ENCODE measurements at regions not wholly inside any gene's neighbourhood (a gene's known extent, or its start where the extent isn't known, plus 50 kb on each side); places are given as distances from the start of the nearest gene placed in this dataset.

GRCh38 chr3:110966966-110967663 lies 104.5 kb upstream of the NECTIN3 start:
- H3K9ac ChIP-seq (ENCODE audit: low read depth in 1 of 2, low read length in 2 of 2): no peak overlapping the region
- no peaks in the 10 kb centered on the region for H3K27me3 ChIP-seq (ENCODE audit: control insufficient read depth in 2 of 2, insufficient read depth in 2 of 2, low read length in 2 of 2)
- H3K4me1 ChIP-seq (ENCODE audit: control insufficient read depth in 2 of 2, insufficient read depth in 2 of 2, low read length in 2 of 2): no peaks in the 10 kb centered on the region
- H3K27ac ChIP-seq (ENCODE audit: low read depth in 2 of 2, low read length in 2 of 2): no peak overlapping the region
- no peak overlapping the region for H3K4me3 ChIP-seq (ENCODE audit: low read length in 2 of 2)
- peaks cover 2 to 4% of the 10 kb centered on the region in 2 donors for H3K9me3 ChIP-seq (ENCODE audit: control insufficient read depth in 2 of 2, low read length in 2 of 2)
- no peaks in the 10 kb centered on the region for H3K36me3 ChIP-seq (ENCODE audit: control insufficient read depth in 2 of 2, insufficient read depth in 2 of 2, low read length in 2 of 2)

- Histone ChIP-seq H3K9me3 (ENCODE audit: control insufficient read depth in 2 of 2, low read length in 2 of 2) (peaks cover 2 to 4% of the 10 kb centered on the region in 2 donors), H3K27me3 (ENCODE audit: control insufficient read depth in 2 of 2, insufficient read depth in 2 of 2, low read length in 2 of 2) (no peaks in the 10 kb centered on the region), H3K36me3 (ENCODE audit: control insufficient read depth in 2 of 2, insufficient read depth in 2 of 2, low read length in 2 of 2) (no peaks in the 10 kb centered on the region), H3K9ac (ENCODE audit: low read depth in 1 of 2, low read length in 2 of 2) (no peak overlapping the region), H3K27ac (ENCODE audit: low read depth in 2 of 2, low read length in 2 of 2) (no peak overlapping the region), H3K4me1 (ENCODE audit: control insufficient read depth in 2 of 2, insufficient read depth in 2 of 2, low read length in 2 of 2) (no peaks in the 10 kb centered on the region), H3K4me3 (ENCODE audit: low read length in 2 of 2) (no peak overlapping the region)
Measured at GRCh38 chr3:110968076-110968475, 103.5 kb upstream of the NECTIN3 start.

GRCh38 chr3:110969229-110970211 lies 102.1 kb upstream of the NECTIN3 start:
- Histone ChIP-seq H3K27ac (ENCODE audit: low read depth in 2 of 2, low read length in 2 of 2) (no peak overlapping the region), H3K4me1 (ENCODE audit: control insufficient read depth in 2 of 2, insufficient read depth in 2 of 2, low read length in 2 of 2) (no peaks in the 10 kb centered on the region), H3K36me3 (ENCODE audit: control insufficient read depth in 2 of 2, insufficient read depth in 2 of 2, low read length in 2 of 2) (no peaks in the 10 kb centered on the region), H3K27me3 (ENCODE audit: control insufficient read depth in 2 of 2, insufficient read depth in 2 of 2, low read length in 2 of 2) (no peaks in the 10 kb centered on the region), H3K4me3 (ENCODE audit: low read length in 2 of 2) (no peak overlapping the region), H3K9ac (ENCODE audit: low read depth in 1 of 2, low read length in 2 of 2) (no peak overlapping the region), H3K9me3 (ENCODE audit: control insufficient read depth in 2 of 2, low read length in 2 of 2) (peaks cover 2 to 4% of the 10 kb centered on the region in 2 donors)

GRCh38 chr3:110971010-110971601 lies 100.5 kb upstream of the NECTIN3 start:
- Histone ChIP-seq H3K27ac (ENCODE audit: low read depth in 2 of 2, low read length in 2 of 2) (no peak overlapping the region), H3K4me1 (ENCODE audit: control insufficient read depth in 2 of 2, insufficient read depth in 2 of 2, low read length in 2 of 2) (no peaks in the 10 kb centered on the region), H3K9me3 (ENCODE audit: control insufficient read depth in 2 of 2, low read length in 2 of 2) (peaks cover 2 to 4% of the 10 kb centered on the region in 2 donors), H3K9ac (ENCODE audit: low read depth in 1 of 2, low read length in 2 of 2) (no peak overlapping the region), H3K36me3 (ENCODE audit: control insufficient read depth in 2 of 2, insufficient read depth in 2 of 2, low read length in 2 of 2) (no peaks in the 10 kb centered on the region), H3K27me3 (ENCODE audit: control insufficient read depth in 2 of 2, insufficient read depth in 2 of 2, low read length in 2 of 2) (no peaks in the 10 kb centered on the region), H3K4me3 (ENCODE audit: low read length in 2 of 2) (no peak overlapping the region)

GRCh38 chr3:110973263-110973895 lies 98.2 kb upstream of the NECTIN3 start:
- no peak overlapping the region for H3K27ac ChIP-seq (ENCODE audit: low read depth in 2 of 2, low read length in 2 of 2)
- H3K9me3 ChIP-seq (ENCODE audit: control insufficient read depth in 2 of 2, low read length in 2 of 2): peaks cover 2 to 4% of the 10 kb centered on the region in 2 donors
- no peak overlapping the region for H3K4me3 ChIP-seq (ENCODE audit: low read length in 2 of 2)
- H3K36me3 ChIP-seq (ENCODE audit: control insufficient read depth in 2 of 2, insufficient read depth in 2 of 2, low read length in 2 of 2): no peaks in the 10 kb centered on the region
- H3K9ac ChIP-seq (ENCODE audit: low read depth in 1 of 2, low read length in 2 of 2): no peak overlapping the region
- no peaks in the 10 kb centered on the region for H3K4me1 ChIP-seq (ENCODE audit: control insufficient read depth in 2 of 2, insufficient read depth in 2 of 2, low read length in 2 of 2)
- H3K27me3 ChIP-seq (ENCODE audit: control insufficient read depth in 2 of 2, insufficient read depth in 2 of 2, low read length in 2 of 2): no peaks in the 10 kb centered on the region

GRCh38 chr3:110974902-110975301 lies 96.7 kb upstream of the NECTIN3 start:
- no peak overlapping the region for H3K27ac ChIP-seq (ENCODE audit: low read depth in 2 of 2, low read length in 2 of 2)
- no peaks in the 10 kb centered on the region for H3K27me3 ChIP-seq (ENCODE audit: control insufficient read depth in 2 of 2, insufficient read depth in 2 of 2, low read length in 2 of 2)
- no peak overlapping the region for H3K4me3 ChIP-seq (ENCODE audit: low read length in 2 of 2)
- H3K36me3 ChIP-seq (ENCODE audit: control insufficient read depth in 2 of 2, insufficient read depth in 2 of 2, low read length in 2 of 2): no peaks in the 10 kb centered on the region
- H3K4me1 ChIP-seq (ENCODE audit: control insufficient read depth in 2 of 2, insufficient read depth in 2 of 2, low read length in 2 of 2): no peaks in the 10 kb centered on the region
- H3K9ac ChIP-seq (ENCODE audit: low read depth in 1 of 2, low read length in 2 of 2): no peak overlapping the region
- no peaks in the 10 kb centered on the region for H3K9me3 ChIP-seq (ENCODE audit: control insufficient read depth in 2 of 2, low read length in 2 of 2)

- no peaks in the 10 kb centered on the region for H3K36me3 ChIP-seq (ENCODE audit: control insufficient read depth in 2 of 2, insufficient read depth in 2 of 2, low read length in 2 of 2)
- H3K9ac ChIP-seq (ENCODE audit: low read depth in 1 of 2, low read length in 2 of 2): no peak overlapping the region
- H3K4me3 ChIP-seq (ENCODE audit: low read length in 2 of 2): no peak overlapping the region
- no peaks in the 10 kb centered on the region for H3K9me3 ChIP-seq (ENCODE audit: control insufficient read depth in 2 of 2, low read length in 2 of 2)
- H3K4me1 ChIP-seq (ENCODE audit: control insufficient read depth in 2 of 2, insufficient read depth in 2 of 2, low read length in 2 of 2): no peaks in the 10 kb centered on the region
- H3K27ac ChIP-seq (ENCODE audit: low read depth in 2 of 2, low read length in 2 of 2): no peak overlapping the region
- no peaks in the 10 kb centered on the region for H3K27me3 ChIP-seq (ENCODE audit: control insufficient read depth in 2 of 2, insufficient read depth in 2 of 2, low read length in 2 of 2)
Measured at GRCh38 chr3:110984456-110985250, 87.0 kb upstream of the NECTIN3 start.

GRCh38 chr3:110989446-110989845 lies 82.2 kb upstream of the NECTIN3 start:
- no peaks in the 10 kb centered on the region for H3K36me3 ChIP-seq (ENCODE audit: control insufficient read depth in 2 of 2, insufficient read depth in 2 of 2, low read length in 2 of 2)
- no peaks in the 10 kb centered on the region for H3K27me3 ChIP-seq (ENCODE audit: control insufficient read depth in 2 of 2, insufficient read depth in 2 of 2, low read length in 2 of 2)
- peaks cover 0 to 1% of the 10 kb centered on the region in 2 donors for H3K9me3 ChIP-seq (ENCODE audit: control insufficient read depth in 2 of 2, low read length in 2 of 2)
- H3K27ac ChIP-seq (ENCODE audit: low read depth in 2 of 2, low read length in 2 of 2): no peak overlapping the region
- H3K9ac ChIP-seq (ENCODE audit: low read depth in 1 of 2, low read length in 2 of 2): no peak overlapping the region
- no peaks in the 10 kb centered on the region for H3K4me1 ChIP-seq (ENCODE audit: control insufficient read depth in 2 of 2, insufficient read depth in 2 of 2, low read length in 2 of 2)
- H3K4me3 ChIP-seq (ENCODE audit: low read length in 2 of 2): no peak overlapping the region

- H3K4me3 ChIP-seq (ENCODE audit: low read length in 2 of 2): no peak overlapping the region
- H3K36me3 ChIP-seq (ENCODE audit: control insufficient read depth in 2 of 2, insufficient read depth in 2 of 2, low read length in 2 of 2): no peaks in the 10 kb centered on the region
- peaks cover 0 to 1% of the 10 kb centered on the region in 2 donors for H3K9me3 ChIP-seq (ENCODE audit: control insufficient read depth in 2 of 2, low read length in 2 of 2)
- no peak overlapping the region for H3K9ac ChIP-seq (ENCODE audit: low read depth in 1 of 2, low read length in 2 of 2)
- no peak overlapping the region for H3K27ac ChIP-seq (ENCODE audit: low read depth in 2 of 2, low read length in 2 of 2)
- H3K4me1 ChIP-seq (ENCODE audit: control insufficient read depth in 2 of 2, insufficient read depth in 2 of 2, low read length in 2 of 2): no peaks in the 10 kb centered on the region
- H3K27me3 ChIP-seq (ENCODE audit: control insufficient read depth in 2 of 2, insufficient read depth in 2 of 2, low read length in 2 of 2): no peaks in the 10 kb centered on the region
Measured at GRCh38 chr3:110995461-110996231, 76.0 kb upstream of the NECTIN3 start.
